ENCODE measurements at regions not wholly inside any gene's neighbourhood (a gene's known extent, or its start where the extent isn't known, plus 50 kb on each side); places are given as distances from the start of the nearest gene placed in this dataset.

GRCh38 chr1:95371666-95372282, 137.8 kb downstream of the RWDD3 start:
- H3K4me1 ChIP-seq (ENCODE audit: control insufficient read depth, extremely low read depth, insufficient read depth, low read length) = no peaks in the 10 kb centered on the region
- no peak overlapping the region for H3K9ac ChIP-seq (replicated peaks; ENCODE audit: extremely low read depth, insufficient read depth, low read length)
- H3K9me3 ChIP-seq (replicated peaks; ENCODE audit: control insufficient read depth, insufficient read depth, low read length) = no peaks in the 10 kb centered on the region
- TF ChIP-seq EZH2 (IDR thresholded peaks at IDR 0.05; ENCODE audit: borderline replicate concordance, low read depth, low read length, severe bottlenecking) (no peak), FOS (IDR thresholded peaks at IDR 0.05; ENCODE audit: borderline replicate concordance, insufficient read depth, low read length) (no peak), POLR2AphosphoS5 (IDR thresholded peaks at IDR 0.05; ENCODE audit: insufficient read depth, low read depth, low read length) (no peak), JUN (IDR thresholded peaks at IDR 0.05; ENCODE audit: borderline replicate concordance, insufficient read depth, insufficient read length, low read depth) (no peak), GATA2 (IDR thresholded peaks at IDR 0.05; ENCODE audit: insufficient read depth, insufficient read length, low read depth, low read length) (no peak), MAX (IDR thresholded peaks at IDR 0.05; ENCODE audit: insufficient read depth, insufficient read length) (no peak), MYC (IDR thresholded peaks at IDR 0.05; ENCODE audit: low read depth, low read length) (no peak)
- ChIA-PET POLR2A (no interaction called here), CTCF (no interaction called here)
- H3K79me2 ChIP-seq (ENCODE audit: control insufficient read depth, insufficient read depth, low read length) = no peaks in the 10 kb centered on the region
- FAIRE-seq (no peak), DNase-seq (ENCODE audit: low read depth, low spot score) (no peak)
- H3K4me3 ChIP-seq (replicated peaks in 1 of 3; ENCODE audit: insufficient read depth in 1 of 3, low read depth in 1 of 3, low read length in 3 of 3) = no peak overlapping the region
- H3K9me1 ChIP-seq (replicated peaks; ENCODE audit: control insufficient read depth, extremely low read depth, insufficient read depth, low read length) = no peaks in the 10 kb centered on the region
- H3K27ac ChIP-seq (ENCODE audit: insufficient read depth, low read depth, low read length) = no peak overlapping the region
- dilution Hi-C loops (cut with MboI; ENCODE audit: extremely low pct_ligation_motif_present, low sequenced_read_pairs) (no loop called here), intact Hi-C loops (cut with micrococcal nuclease) (no loop called here)
- no peak overlapping the region for H3K4me2 ChIP-seq (ENCODE audit: insufficient read depth, low read length)
- H2AFZ ChIP-seq (ENCODE audit: low read depth, low read length) = no peak overlapping the region
- H4K20me1 ChIP-seq (replicated peaks; ENCODE audit: control insufficient read depth, extremely low read depth, insufficient read depth, low read length) = no peaks in the 10 kb centered on the region
- no peaks in the 10 kb centered on the region for H3K27me3 ChIP-seq (ENCODE audit: control insufficient read depth in 2 of 2, insufficient read depth in 2 of 2, low read length in 2 of 2)
- no TSS peak for BruUV-seq (replicated peaks)
- no peaks in the 10 kb centered on the region for H3K36me3 ChIP-seq (ENCODE audit: control insufficient read depth in 2 of 2, extremely low read depth in 1 of 2, insufficient read depth in 2 of 2, low read length in 2 of 2)

- CTCF ChIA-PET = no interaction called here
- H3K36me3 ChIP-seq (ENCODE audit: control insufficient read depth in 2 of 2, extremely low read depth in 1 of 2, insufficient read depth in 2 of 2, low read length in 2 of 2) = no peaks in the 10 kb centered on the region
- H4K20me1 ChIP-seq (replicated peaks; ENCODE audit: control insufficient read depth, extremely low read depth, insufficient read depth, low read length) = no peaks in the 10 kb centered on the region
- dilution Hi-C loops (cut with MboI; ENCODE audit: extremely low pct_ligation_motif_present, low sequenced_read_pairs) = no loop called here
- H3K4me1 ChIP-seq (ENCODE audit: control insufficient read depth, extremely low read depth, insufficient read depth, low read length) = no peaks in the 10 kb centered on the region
- H3K27ac ChIP-seq (ENCODE audit: insufficient read depth, low read depth, low read length) = no peak overlapping the region
- TF ChIP-seq POLR2A (IDR thresholded peaks at IDR 0.05; ENCODE audit: low read depth, low read length) = no peak
- no peak for TF ChIP-seq JUN (IDR thresholded peaks at IDR 0.05; ENCODE audit: borderline replicate concordance, insufficient read depth, insufficient read length, low read depth)
- no peak for TF ChIP-seq POLR2AphosphoS5 (IDR thresholded peaks at IDR 0.05; ENCODE audit: insufficient read depth, low read depth, low read length)
- no peak for TF ChIP-seq EZH2 (IDR thresholded peaks at IDR 0.05; ENCODE audit: borderline replicate concordance, low read depth, low read length, severe bottlenecking)
- TF ChIP-seq GATA2 (IDR thresholded peaks at IDR 0.05; ENCODE audit: insufficient read depth, insufficient read length, low read depth, low read length) = no peak
- TF ChIP-seq CTCF (IDR thresholded peaks at IDR 0.05; ENCODE audit: extremely low read depth in 1 of 2, insufficient read depth in 1 of 2, low read depth in 1 of 2, low read length in 2 of 2) = no peak
- TF ChIP-seq FOS (IDR thresholded peaks at IDR 0.05; ENCODE audit: borderline replicate concordance, insufficient read depth, low read length) = no peak
- no peak for TF ChIP-seq MAX (IDR thresholded peaks at IDR 0.05; ENCODE audit: insufficient read depth, insufficient read length)
- TF ChIP-seq MYC (IDR thresholded peaks at IDR 0.05; ENCODE audit: low read depth, low read length) = no peak
- no peak overlapping the region for H2AFZ ChIP-seq (ENCODE audit: low read depth, low read length)
- no peaks in the 10 kb centered on the region for H3K9me1 ChIP-seq (replicated peaks; ENCODE audit: control insufficient read depth, extremely low read depth, insufficient read depth, low read length)
- no peaks in the 10 kb centered on the region for H3K9me3 ChIP-seq (replicated peaks; ENCODE audit: control insufficient read depth, insufficient read depth, low read length)
- POLR2A ChIA-PET = no interaction called here
- H3K4me3 ChIP-seq (replicated peaks in 1 of 3; ENCODE audit: insufficient read depth in 1 of 3, low read depth in 1 of 3, low read length in 3 of 3) = no peak overlapping the region
- H3K4me2 ChIP-seq (ENCODE audit: insufficient read depth, low read length) = no peak overlapping the region
- FAIRE-seq (no peak), DNase-seq (ENCODE audit: low read depth, low spot score) (no peak)
- no peaks in the 10 kb centered on the region for H3K27me3 ChIP-seq (ENCODE audit: control insufficient read depth in 2 of 2, insufficient read depth in 2 of 2, low read length in 2 of 2)
- no TSS peak for BruUV-seq (replicated peaks)
- H3K79me2 ChIP-seq (ENCODE audit: control insufficient read depth, insufficient read depth, low read length) = no peaks in the 10 kb centered on the region
- intact Hi-C loops (cut with micrococcal nuclease) = no loop called here
- no peak overlapping the region for H3K9ac ChIP-seq (replicated peaks; ENCODE audit: extremely low read depth, insufficient read depth, low read length)
Observed at GRCh38 chr1:95375174-95375573, 141.2 kb downstream of the RWDD3 start.

Measured in endothelial cell of umbilical vein (primary cell).